D721Med (cell line): ENCODE measurements at regions not wholly inside any gene's neighbourhood (a gene's known extent, or its start where the extent isn't known, plus 50 kb on each side); places are given as distances from the start of the nearest gene placed in this dataset.

Source experiments
- DNase-seq: peaks from one replicate; pipeline ENCODE4 v3.0.0; 2011; ENCODE audit warnings: low spot score; ENCODE audit not compliant: insufficient read length
- FAIRE-seq: peaks from 2 replicates; lab custom pipeline; 2011; peaks lifted over from hg19 to GRCh38; lab: Jason Lieb, UNC
- TF ChIP-seq, protein P1 (sequence below): IDR thresholded peaks from 2 replicates; pipeline ENCODE4 v1.5.1; 2012; ENCODE audit warnings: mild to moderate bottlenecking, control low read depth; ENCODE audit not compliant: insufficient read depth; ENCODE audit errors: missing control alignments

DNA sequence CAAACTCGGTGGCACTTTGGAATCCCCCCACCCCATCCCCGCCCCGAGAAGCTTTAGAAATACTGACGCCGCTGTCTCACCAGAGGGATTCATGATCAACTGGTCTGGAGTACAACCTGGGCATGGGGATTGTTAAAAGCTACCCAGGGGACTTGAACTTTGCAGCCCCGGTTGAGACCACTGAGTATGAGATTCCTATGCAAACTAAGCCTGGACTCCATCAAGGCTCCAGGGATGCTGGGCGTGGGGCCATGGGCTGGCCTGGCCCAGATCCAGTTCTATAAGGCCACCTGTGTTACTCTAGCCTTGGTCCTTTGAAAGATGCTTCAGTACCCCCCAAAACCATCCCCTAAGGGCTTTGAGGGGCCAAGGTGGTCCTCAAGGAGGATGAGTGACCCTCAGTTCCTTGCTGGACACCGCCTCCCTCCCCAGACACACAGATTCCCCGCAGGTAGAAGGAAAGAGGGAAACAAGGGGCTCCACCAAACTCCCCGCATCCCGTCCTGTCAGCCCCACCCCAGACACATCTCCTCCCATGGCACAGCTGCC, 68.5 kb downstream of the MRPL36 start:
- TF ChIP-seq, protein P1, sequence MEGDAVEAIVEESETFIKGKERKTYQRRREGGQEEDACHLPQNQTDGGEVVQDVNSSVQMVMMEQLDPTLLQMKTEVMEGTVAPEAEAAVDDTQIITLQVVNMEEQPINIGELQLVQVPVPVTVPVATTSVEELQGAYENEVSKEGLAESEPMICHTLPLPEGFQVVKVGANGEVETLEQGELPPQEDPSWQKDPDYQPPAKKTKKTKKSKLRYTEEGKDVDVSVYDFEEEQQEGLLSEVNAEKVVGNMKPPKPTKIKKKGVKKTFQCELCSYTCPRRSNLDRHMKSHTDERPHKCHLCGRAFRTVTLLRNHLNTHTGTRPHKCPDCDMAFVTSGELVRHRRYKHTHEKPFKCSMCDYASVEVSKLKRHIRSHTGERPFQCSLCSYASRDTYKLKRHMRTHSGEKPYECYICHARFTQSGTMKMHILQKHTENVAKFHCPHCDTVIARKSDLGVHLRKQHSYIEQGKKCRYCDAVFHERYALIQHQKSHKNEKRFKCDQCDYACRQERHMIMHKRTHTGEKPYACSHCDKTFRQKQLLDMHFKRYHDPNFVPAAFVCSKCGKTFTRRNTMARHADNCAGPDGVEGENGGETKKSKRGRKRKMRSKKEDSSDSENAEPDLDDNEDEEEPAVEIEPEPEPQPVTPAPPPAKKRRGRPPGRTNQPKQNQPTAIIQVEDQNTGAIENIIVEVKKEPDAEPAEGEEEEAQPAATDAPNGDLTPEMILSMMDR, result no peak
- FAIRE-seq (no peak), DNase-seq (no peak)

DNA sequence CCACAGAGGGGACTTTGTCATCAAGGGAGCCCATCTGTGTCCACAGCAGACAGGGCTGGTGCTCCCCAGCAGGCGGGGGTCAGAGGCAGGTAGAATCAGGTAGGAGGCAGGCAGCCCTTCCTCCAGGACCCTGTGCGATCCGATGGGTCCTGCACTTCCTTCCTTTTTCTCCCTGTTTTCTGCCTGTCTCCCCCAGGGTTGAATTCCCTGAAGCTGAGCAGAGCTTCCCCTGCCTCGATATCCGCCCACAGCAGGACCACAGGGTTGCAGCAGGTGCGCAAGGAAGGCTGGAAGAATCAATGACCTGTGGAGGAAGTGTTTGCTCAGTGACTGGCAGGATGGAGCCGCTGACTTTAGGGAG, 69.2 kb downstream of the MRPL36 start:
- TF ChIP-seq, protein P1, result no peak
- DNase-seq, result no peak
- no peak for FAIRE-seq

DNA sequence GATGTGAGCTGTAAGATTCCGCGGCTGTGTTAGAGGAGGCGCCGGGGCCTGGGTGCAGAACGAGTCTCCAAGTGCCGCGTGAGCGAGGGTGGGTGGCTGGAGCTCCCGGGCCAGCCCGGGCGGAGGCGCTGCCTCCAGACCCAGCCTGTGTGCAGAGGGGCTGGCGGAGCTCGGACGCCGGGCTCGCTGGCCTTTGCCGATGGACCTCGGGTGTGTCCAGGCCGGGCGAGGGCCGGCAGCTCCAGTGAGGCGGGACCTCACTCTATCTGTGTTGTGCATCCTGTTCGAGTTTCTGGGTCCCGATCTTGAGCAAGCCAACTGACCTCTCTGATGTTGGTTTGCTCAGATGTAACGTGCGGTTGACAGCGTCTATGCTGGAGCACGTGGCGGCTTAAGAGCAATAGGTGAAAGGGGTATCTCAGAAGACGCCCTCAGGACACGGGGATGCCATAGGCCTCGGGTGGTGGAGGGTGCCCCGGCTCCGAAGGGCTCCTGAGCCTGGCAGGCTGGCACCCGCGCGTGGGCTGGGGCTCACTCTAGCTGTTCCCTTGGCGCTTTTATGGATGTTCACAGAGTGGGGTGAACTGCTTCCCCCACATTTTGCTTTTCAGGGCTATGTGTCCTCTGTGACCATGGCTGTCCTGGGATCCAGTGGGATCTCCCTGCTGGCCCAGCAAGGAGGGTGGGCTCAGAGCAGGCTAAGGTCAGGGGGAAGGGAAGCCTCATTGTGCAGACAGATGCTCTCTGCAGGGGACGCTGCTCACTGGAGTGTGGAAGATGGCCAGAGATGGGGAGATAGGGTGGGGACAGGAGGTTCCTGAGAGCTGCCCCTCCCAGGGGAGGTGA, 69.8 kb downstream of the MRPL36 start:
- TF ChIP-seq, protein P1, result no peak
- DNase-seq (no peak), FAIRE-seq (no peak)

DNA sequence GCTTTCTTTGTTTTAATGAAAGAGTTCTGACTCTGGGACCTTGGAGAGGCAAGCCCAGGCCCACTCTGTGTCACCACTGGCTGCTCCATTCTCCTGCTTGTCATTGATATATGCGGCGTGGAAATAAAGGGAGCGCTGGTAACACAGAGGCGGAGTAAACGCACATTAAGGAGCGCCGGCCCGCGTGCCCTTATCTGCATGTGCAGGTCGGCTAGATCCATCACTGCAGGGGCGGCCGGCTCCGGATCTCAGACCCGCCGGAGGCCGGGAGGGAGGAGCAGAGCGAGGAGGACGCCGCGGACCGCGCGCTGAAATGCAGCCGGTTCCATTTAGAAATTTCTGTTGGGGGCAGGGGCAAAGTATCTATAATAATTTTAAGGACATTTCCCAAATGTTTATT, 70.8 kb downstream of the MRPL36 start:
- FAIRE-seq (no peak), DNase-seq (no peak)
- TF ChIP-seq, protein P1, result no peak

DNA sequence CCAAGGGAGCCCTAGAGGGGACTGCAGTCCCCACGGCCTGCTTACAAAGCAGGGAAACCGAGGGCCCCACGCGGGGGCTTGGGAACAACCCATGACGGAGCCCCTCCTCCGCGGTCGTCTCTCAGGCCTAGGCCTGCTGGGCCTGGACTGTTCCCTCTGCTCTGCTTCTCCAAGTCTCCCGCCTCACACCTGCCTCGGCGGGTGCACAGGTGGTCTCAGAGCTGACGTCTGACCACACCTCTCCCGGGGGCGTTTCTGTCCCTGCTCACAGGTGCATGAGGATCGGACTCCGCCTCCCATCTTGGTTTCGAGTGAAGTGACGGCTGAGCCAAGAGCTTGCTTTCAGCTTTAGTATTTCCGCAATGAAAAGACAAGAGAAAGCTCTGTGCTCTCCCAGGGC, 72.1 kb downstream of the MRPL36 start:
- FAIRE-seq (no peak), DNase-seq (no peak)
- TF ChIP-seq, protein P1, result no peak

DNA sequence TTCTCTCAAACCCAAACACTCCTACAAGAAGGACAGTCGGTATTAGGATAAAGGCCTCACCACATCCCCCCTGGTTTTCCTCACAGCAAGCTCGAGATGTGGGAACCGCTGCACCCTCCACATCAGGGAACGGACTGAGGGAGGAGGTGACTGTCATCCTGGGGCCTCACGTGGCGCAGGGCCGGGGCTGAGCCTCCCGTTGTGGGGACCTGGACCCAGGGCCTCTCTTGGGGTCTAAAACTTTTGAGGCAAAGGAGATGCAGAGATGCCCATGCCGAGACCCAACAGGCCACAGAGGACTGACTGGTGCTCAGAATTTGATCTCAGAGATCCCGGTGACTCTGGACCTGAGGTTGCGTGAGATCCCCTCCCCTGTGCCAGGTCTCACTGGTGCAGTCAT, 72.7 kb downstream of the MRPL36 start:
- TF ChIP-seq, protein P1, result no peak
- FAIRE-seq (no peak), DNase-seq (no peak)

DNA sequence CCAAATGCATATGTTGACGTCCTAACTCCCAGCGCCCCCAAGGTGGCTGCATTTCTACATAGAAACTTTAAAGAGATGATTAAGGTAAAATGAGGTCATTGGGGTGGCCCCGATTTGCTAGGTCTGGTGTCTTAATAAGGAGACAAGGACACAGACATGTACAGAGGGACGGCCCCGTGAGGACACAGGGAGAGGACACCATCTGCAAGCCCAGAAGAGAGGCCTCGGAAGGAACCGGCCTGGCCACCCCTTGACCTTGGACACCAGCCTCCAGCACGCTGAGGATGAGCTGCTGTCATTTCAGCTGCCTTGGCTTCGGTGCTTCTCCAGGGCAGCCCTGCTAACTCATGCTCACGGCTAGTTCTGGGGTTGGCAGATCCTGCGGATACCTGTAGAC, 73.2 kb downstream of the MRPL36 start:
- no peak for DNase-seq
- FAIRE-seq, result no peak
- TF ChIP-seq, protein P1, result no peak
